Glutamatergic neuron (in vitro differentiated cells): ENCODE measurements at regions not wholly inside any gene's neighbourhood (a gene's known extent, or its start where the extent isn't known, plus 50 kb on each side); places are given as distances from the start of the nearest gene placed in this dataset.

ENCODE experiments used
- DNase-seq: peaks from one replicate; pipeline ENCODE4 v3.0.0; 2022
- H3K27ac Mint-ChIP-seq: one replicate; pipeline ENCODE4 v1.8.0; 2020; ENCODE audit warnings: mild to moderate bottlenecking, mixed read lengths, inconsistent platforms; ENCODE audit not compliant: unreplicated experiment
- H3K27me3 Mint-ChIP-seq: one replicate; pipeline ENCODE4 v1.8.0; 2020; ENCODE audit warnings: mild to moderate bottlenecking, moderate library complexity, mixed read lengths, inconsistent platforms; ENCODE audit not compliant: unreplicated experiment
- H3K36me3 Mint-ChIP-seq: one replicate; pipeline ENCODE4 v1.8.0; 2020; ENCODE audit warnings: mild to moderate bottlenecking, mixed read lengths, inconsistent platforms; ENCODE audit not compliant: unreplicated experiment
- H3K4me1 Mint-ChIP-seq: one replicate; pipeline ENCODE4 v1.8.0; 2020; ENCODE audit warnings: mild to moderate bottlenecking, low read depth, mixed read lengths, inconsistent platforms; ENCODE audit not compliant: unreplicated experiment
- H3K4me3 Mint-ChIP-seq: one replicate; pipeline ENCODE4 v1.8.0; 2020; ENCODE audit warnings: mild to moderate bottlenecking, mixed read lengths, inconsistent platforms; ENCODE audit not compliant: unreplicated experiment
- H3K9me3 Mint-ChIP-seq: one replicate; pipeline ENCODE4 v1.8.0; 2020; ENCODE audit warnings: mild to moderate bottlenecking, moderate library complexity, mixed read lengths, inconsistent platforms; ENCODE audit not compliant: unreplicated experiment
- TF ChIP-seq, protein P1 (sequence below): fragments of 200-600 bp; sonication (generic); IDR thresholded peaks from one replicate; pipeline ENCODE4 v1.5.0; 2021; ENCODE audit not compliant: partially characterized antibody, unreplicated experiment

DNA sequence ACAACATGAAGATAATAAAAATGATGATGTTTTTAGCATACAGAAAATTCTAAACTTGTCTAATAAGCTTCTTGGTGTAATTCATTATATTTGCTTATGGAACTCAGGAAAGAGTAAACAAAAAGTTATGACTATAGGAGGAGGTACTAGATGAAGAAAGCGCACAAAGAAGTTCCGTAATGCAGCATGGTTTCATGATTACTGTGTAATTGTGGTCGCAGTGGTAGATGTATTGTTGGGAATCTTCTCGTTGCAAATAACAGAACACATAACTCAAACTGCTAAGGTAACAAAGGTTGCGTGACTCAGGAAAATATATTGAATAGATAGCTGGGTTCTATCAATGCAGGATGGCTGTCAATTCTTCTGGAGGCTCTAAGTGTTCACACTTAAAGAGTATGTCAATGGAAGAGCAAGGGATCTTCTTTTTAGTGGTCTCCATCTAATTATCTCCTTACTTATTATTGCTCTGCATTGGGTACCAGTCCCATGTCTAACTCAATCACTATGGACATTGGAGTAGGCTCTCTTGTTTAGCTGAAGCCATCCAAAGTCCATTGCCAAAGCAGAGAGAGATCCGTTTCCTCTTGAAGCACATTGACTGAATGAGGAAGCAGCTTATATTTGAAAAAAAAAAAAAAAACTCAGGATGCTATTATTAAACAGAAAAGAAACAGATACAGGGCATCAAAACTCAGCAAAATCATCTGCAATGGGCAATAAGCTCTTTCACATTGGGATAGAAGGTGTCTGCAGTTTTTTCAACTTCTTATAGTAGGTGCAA lies 283.4 kb upstream of the ATP2B1 start:
- Mint-ChIP-seq H3K4me1 (no peaks in the 10 kb centered on the region), H3K9me3 (no peaks in the 10 kb centered on the region), H3K27ac (no peak overlapping the region), H3K4me3 (no peak overlapping the region), H3K27me3 (no peaks in the 10 kb centered on the region), H3K36me3 (no peaks in the 10 kb centered on the region)
- TF ChIP-seq, protein P1, sequence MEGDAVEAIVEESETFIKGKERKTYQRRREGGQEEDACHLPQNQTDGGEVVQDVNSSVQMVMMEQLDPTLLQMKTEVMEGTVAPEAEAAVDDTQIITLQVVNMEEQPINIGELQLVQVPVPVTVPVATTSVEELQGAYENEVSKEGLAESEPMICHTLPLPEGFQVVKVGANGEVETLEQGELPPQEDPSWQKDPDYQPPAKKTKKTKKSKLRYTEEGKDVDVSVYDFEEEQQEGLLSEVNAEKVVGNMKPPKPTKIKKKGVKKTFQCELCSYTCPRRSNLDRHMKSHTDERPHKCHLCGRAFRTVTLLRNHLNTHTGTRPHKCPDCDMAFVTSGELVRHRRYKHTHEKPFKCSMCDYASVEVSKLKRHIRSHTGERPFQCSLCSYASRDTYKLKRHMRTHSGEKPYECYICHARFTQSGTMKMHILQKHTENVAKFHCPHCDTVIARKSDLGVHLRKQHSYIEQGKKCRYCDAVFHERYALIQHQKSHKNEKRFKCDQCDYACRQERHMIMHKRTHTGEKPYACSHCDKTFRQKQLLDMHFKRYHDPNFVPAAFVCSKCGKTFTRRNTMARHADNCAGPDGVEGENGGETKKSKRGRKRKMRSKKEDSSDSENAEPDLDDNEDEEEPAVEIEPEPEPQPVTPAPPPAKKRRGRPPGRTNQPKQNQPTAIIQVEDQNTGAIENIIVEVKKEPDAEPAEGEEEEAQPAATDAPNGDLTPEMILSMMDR: no peak
- no peak for DNase-seq

DNA sequence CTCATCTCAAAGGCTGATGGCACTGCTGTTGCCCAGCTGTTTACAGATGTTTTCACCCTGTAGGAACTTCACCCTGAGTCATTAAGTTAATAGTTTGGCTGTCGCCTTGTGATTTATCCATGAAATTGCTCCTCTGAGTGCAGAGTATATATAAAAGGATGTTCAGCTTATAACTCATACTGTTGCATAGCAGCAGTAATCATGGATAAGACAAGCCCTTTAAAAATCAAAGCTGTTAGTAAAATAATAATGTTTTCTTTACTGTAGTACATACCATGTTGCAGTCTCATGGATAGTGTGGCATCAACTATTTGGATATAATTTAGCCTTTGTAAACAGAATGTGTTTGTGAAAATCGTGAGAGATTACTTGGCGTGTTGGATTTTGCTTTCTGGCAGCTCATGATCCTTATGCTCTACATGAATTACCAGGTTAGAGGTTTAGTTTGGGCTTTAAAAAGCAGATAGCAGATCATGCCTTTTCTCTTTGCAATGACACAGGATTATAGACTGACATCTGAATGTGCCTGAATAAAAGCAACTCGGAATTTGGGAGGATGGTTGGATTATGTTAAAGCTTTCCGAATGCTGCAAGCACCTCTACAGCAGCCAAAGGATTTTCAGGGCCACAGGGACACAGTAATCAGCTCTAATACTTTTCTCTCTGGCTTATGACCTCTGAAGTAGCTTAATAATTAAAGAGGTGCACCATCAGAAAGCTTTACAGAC lies 279.7 kb upstream of the ATP2B1 start:
- no peak overlapping the region for H3K27ac Mint-ChIP-seq
- no peaks in the 10 kb centered on the region for H3K27me3 Mint-ChIP-seq
- no peaks in the 10 kb centered on the region for H3K4me1 Mint-ChIP-seq
- TF ChIP-seq, protein P1: no peak
- H3K4me3 Mint-ChIP-seq: no peak overlapping the region
- no peaks in the 10 kb centered on the region for H3K9me3 Mint-ChIP-seq
- no peaks in the 10 kb centered on the region for H3K36me3 Mint-ChIP-seq
- DNase-seq: no peak

DNA sequence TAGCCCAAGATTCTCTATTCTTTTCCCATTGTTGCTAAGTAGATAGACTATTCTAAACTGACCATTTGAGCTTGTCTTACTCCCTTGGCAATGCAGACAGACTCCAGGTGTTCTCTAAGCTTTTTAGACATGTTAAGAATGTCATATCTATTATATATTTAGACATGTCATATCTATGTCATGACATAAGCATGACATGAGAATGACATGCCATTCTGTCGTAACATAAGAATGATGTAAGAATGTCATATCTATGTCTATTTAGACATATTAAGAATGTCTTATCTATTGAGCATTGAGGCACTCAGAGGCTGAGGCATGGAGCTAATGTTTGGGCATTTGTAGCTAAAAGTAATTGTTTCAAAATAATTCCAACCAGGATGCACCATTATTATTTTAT lies 277.3 kb upstream of the ATP2B1 start:
- Mint-ChIP-seq H3K9me3 (no peaks in the 10 kb centered on the region), H3K36me3 (no peaks in the 10 kb centered on the region), H3K27me3 (no peaks in the 10 kb centered on the region), H3K4me3 (no peak overlapping the region), H3K4me1 (no peaks in the 10 kb centered on the region), H3K27ac (no peak overlapping the region)
- TF ChIP-seq, protein P1: no peak
- DNase-seq: no peak

DNA sequence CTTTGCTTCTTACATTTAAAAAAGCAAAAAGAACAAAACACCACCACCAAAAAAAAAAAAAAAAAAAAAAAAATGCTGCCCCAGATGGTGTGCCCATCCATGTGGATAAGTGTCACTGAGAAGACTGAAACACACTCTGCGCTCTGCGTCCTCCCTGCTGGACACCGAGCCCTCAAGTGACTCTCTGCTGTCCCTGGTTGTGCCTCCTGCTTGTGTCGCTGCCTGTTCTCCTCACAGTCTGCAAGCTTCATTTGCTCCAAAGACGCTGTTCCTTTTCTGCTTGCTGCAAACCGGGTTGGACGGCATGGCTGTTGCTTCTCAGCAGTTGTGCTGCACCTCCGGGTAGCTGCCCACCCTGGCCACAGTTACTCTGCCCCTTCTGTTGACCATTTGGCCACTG lies 276.2 kb upstream of the ATP2B1 start:
- Mint-ChIP-seq H3K4me3 (no peak overlapping the region), H3K36me3 (no peaks in the 10 kb centered on the region), H3K27ac (no peak overlapping the region), H3K4me1 (no peaks in the 10 kb centered on the region), H3K27me3 (no peaks in the 10 kb centered on the region), H3K9me3 (no peaks in the 10 kb centered on the region)
- TF ChIP-seq, protein P1: no peak
- DNase-seq: no peak

DNA sequence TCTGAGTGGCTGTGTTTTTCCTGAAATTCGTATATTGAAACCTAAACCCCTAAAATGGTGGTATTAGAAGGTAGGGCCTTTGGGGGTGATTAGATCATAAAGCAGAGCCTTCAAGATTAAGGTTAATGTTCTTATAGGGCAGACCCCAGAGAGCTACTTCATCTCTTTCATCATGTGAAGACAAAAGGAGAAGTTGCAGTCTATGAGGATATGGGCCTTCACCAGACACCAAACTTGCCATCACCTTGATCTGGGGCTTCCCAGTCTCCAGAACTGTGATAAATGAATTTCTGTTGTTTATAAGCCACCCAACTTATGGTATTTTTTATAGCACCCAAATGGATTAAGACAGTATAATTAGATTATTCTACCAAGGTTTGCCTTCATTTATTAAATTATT lies 275.0 kb upstream of the ATP2B1 start:
- no peaks in the 10 kb centered on the region for H3K9me3 Mint-ChIP-seq
- TF ChIP-seq, protein P1: no peak
- no peaks in the 10 kb centered on the region for H3K27me3 Mint-ChIP-seq
- no peak overlapping the region for H3K4me3 Mint-ChIP-seq
- no peaks in the 10 kb centered on the region for H3K4me1 Mint-ChIP-seq
- no peak for DNase-seq
- H3K36me3 Mint-ChIP-seq: no peaks in the 10 kb centered on the region
- no peak overlapping the region for H3K27ac Mint-ChIP-seq
